ENCODE measurements at regions not wholly inside any gene's neighbourhood (a gene's known extent, or its start where the extent isn't known, plus 50 kb on each side); places are given as distances from the start of the nearest gene placed in this dataset.
"Not testable (repeated sequence)": the region's sequence is repeated elsewhere in the genome, so short reads cannot be mapped to it uniquely, and the experiment has no call there.

GRCh38 chr5:126096442-126097006 lies 326.7 kb upstream of the GRAMD2B start:
- no peak for DNase-seq (ENCODE audit: low read depth in 2 of 2)

- no peak for DNase-seq (ENCODE audit: low read depth in 2 of 2)
Measured at GRCh38 chr5:126097876-126098275, 325.3 kb upstream of the GRAMD2B start.

GRCh38 chr5:126098330-126099017 lies 324.7 kb upstream of the GRAMD2B start:
- no peak for DNase-seq (ENCODE audit: low read depth in 2 of 2)

- no peak for DNase-seq (ENCODE audit: low read depth in 2 of 2)
Measured at GRCh38 chr5:126099077-126099476, 324.1 kb upstream of the GRAMD2B start.

GRCh38 chr5:126100767-126101166 lies 322.4 kb upstream of the GRAMD2B start:
- no peak for DNase-seq (ENCODE audit: low read depth in 2 of 2)

- DNase-seq (ENCODE audit: low read depth in 2 of 2), result no peak
Measured at GRCh38 chr5:126101901-126102300, 321.3 kb upstream of the GRAMD2B start.

- DNase-seq (ENCODE audit: low read depth in 2 of 2), result no peak
Measured at GRCh38 chr5:126103050-126103449, 320.2 kb upstream of the GRAMD2B start.

- DNase-seq (ENCODE audit: low read depth in 2 of 2), result no peak
Measured at GRCh38 chr5:126103868-126104267, 319.3 kb upstream of the GRAMD2B start.

GRCh38 chr5:126104341-126104740 lies 318.9 kb upstream of the GRAMD2B start:
- DNase-seq (ENCODE audit: low read depth in 2 of 2), result no peak

GRCh38 chr5:126104951-126105350 lies 318.3 kb upstream of the GRAMD2B start:
- DNase-seq (ENCODE audit: low read depth in 2 of 2), result no peak

- DNase-seq (ENCODE audit: low read depth in 2 of 2), result no peak
Measured at GRCh38 chr5:126106029-126106428, 317.2 kb upstream of the GRAMD2B start.

- no peak for DNase-seq (ENCODE audit: low read depth in 2 of 2)
Measured at GRCh38 chr5:126107381-126107780, 315.8 kb upstream of the GRAMD2B start.

- no peak for DNase-seq (ENCODE audit: low read depth in 2 of 2)
Measured at GRCh38 chr5:126108470-126108869, 314.7 kb upstream of the GRAMD2B start.

GRCh38 chr5:126115059-126115629 lies 308.1 kb upstream of the GRAMD2B start:
- DNase-seq (ENCODE audit: low read depth in 2 of 2), result no peak

- DNase-seq (ENCODE audit: low read depth in 2 of 2), result no peak
Measured at GRCh38 chr5:126117044-126117443, 306.2 kb upstream of the GRAMD2B start.

GRCh38 chr5:126119887-126120442 lies 303.2 kb upstream of the GRAMD2B start:
- no peak for DNase-seq (ENCODE audit: low read depth in 2 of 2)

GRCh38 chr5:126120939-126121338 lies 302.3 kb upstream of the GRAMD2B start:
- DNase-seq (ENCODE audit: low read depth in 2 of 2), result no peak

- DNase-seq (ENCODE audit: low read depth in 2 of 2), result no peak
Measured at GRCh38 chr5:126122942-126123341, 300.3 kb upstream of the GRAMD2B start.

- DNase-seq (ENCODE audit: low read depth in 2 of 2), result no peak
Measured at GRCh38 chr5:126124706-126125345, 298.4 kb upstream of the GRAMD2B start.

- DNase-seq (ENCODE audit: low read depth in 2 of 2), result no peak
Measured at GRCh38 chr5:126125407-126125806, 297.8 kb upstream of the GRAMD2B start.

GRCh38 chr5:126126574-126126973 lies 296.6 kb upstream of the GRAMD2B start:
- DNase-seq (ENCODE audit: low read depth in 2 of 2), result no peak

- not testable (repeated sequence) for DNase-seq (ENCODE audit: low read depth in 2 of 2)
Measured at GRCh38 chr5:126127371-126127770, 295.8 kb upstream of the GRAMD2B start.

GRCh38 chr5:126129431-126129830 lies 293.8 kb upstream of the GRAMD2B start:
- no peak for DNase-seq (ENCODE audit: low read depth in 2 of 2)
